Fibroblast of lung (primary cell): ENCODE measurements at regions not wholly inside any gene's neighbourhood (a gene's known extent, or its start where the extent isn't known, plus 50 kb on each side); places are given as distances from the start of the nearest gene placed in this dataset.
"Not testable (repeated sequence)": the region's sequence is repeated elsewhere in the genome, so short reads cannot be mapped to it uniquely, and the experiment has no call there.

Source experiments
- DNase-seq, 2 donors: peaks; one replicate each; pipeline versions ENCODE4 v3.0.0 to v3.0.0-alpha.2; 2010; ENCODE audit warnings: low read depth in 2 of 2
- H2AFZ ChIP-seq: 2 replicates; pipeline ENCODE4 v1.5.1; 2012; ENCODE audit warnings: low read length, control low read depth, inconsistent platforms
- H3K27ac ChIP-seq: 2 replicates; pipeline ENCODE4 v1.5.1; 2011; ENCODE audit warnings: low read length, control low read depth; ENCODE audit not compliant: insufficient read depth
- H3K27me3 ChIP-seq: 2 replicates; pipeline ENCODE4 v1.5.1; 2011; ENCODE audit warnings: mild to moderate bottlenecking, low read length; ENCODE audit not compliant: control insufficient read depth, insufficient read depth
- H3K36me3 ChIP-seq: 2 replicates; pipeline ENCODE4 v1.5.1; 2011; ENCODE audit warnings: low read length; ENCODE audit not compliant: control insufficient read depth, insufficient read depth
- H3K4me1 ChIP-seq: 2 replicates; pipeline ENCODE4 v1.5.1; 2011; ENCODE audit warnings: low read length; ENCODE audit not compliant: control insufficient read depth, insufficient read depth; ENCODE audit errors: extremely low read depth
- H3K4me2 ChIP-seq: 2 replicates; pipeline ENCODE4 v1.5.1; 2011; ENCODE audit warnings: low read length, control low read depth; ENCODE audit not compliant: insufficient read depth; ENCODE audit errors: extremely low read depth
- H3K4me3 ChIP-seq, 4 experiments: fragments of 200-600 bp in 1 of 4; sonication (generic) in 1 of 4; replicated peaks in 1 of 4; 2 replicates each; pipeline ENCODE4 v1.5.1; 2011 to 2016; ENCODE audit warnings: low read length in 4 of 4, low read depth in 3 of 4, mild to moderate bottlenecking in 3 of 4, control low read depth in 2 of 4, inconsistent platforms in 1 of 4, mixed read lengths in 1 of 4; ENCODE audit not compliant: insufficient read depth in 1 of 4; ENCODE audit errors: control extremely low read depth in 1 of 4
- H3K79me2 ChIP-seq: 2 replicates; pipeline ENCODE4 v1.5.1; 2012; ENCODE audit warnings: mild to moderate bottlenecking, low read length, inconsistent platforms; ENCODE audit not compliant: control insufficient read depth, insufficient read depth
- H3K9ac ChIP-seq: 2 replicates; pipeline ENCODE4 v1.5.1; 2011; ENCODE audit warnings: mild to moderate bottlenecking, low read length, control low read depth; ENCODE audit not compliant: insufficient read depth
- H3K9me3 ChIP-seq: 2 replicates; pipeline ENCODE4 v1.5.1; 2012; ENCODE audit warnings: low read depth, low read length; ENCODE audit not compliant: control insufficient read depth, insufficient read depth
- H4K20me1 ChIP-seq: 2 replicates; pipeline ENCODE4 v1.5.1; 2011; ENCODE audit warnings: low read length; ENCODE audit not compliant: control insufficient read depth, insufficient read depth; ENCODE audit errors: extremely low read depth

- not testable (repeated sequence) for H4K20me1 ChIP-seq, H3K27ac ChIP-seq, H2AFZ ChIP-seq, H3K4me2 ChIP-seq, H3K4me3 ChIP-seq, H3K79me2 ChIP-seq, H3K9ac ChIP-seq, DNase-seq, H3K27me3 ChIP-seq, H3K36me3 ChIP-seq, H3K9me3 ChIP-seq, H3K4me1 ChIP-seq
Measured at GRCh38 chr2:87262184-87262702, 240.6 kb upstream of the PLGLB1 start.

DNA sequence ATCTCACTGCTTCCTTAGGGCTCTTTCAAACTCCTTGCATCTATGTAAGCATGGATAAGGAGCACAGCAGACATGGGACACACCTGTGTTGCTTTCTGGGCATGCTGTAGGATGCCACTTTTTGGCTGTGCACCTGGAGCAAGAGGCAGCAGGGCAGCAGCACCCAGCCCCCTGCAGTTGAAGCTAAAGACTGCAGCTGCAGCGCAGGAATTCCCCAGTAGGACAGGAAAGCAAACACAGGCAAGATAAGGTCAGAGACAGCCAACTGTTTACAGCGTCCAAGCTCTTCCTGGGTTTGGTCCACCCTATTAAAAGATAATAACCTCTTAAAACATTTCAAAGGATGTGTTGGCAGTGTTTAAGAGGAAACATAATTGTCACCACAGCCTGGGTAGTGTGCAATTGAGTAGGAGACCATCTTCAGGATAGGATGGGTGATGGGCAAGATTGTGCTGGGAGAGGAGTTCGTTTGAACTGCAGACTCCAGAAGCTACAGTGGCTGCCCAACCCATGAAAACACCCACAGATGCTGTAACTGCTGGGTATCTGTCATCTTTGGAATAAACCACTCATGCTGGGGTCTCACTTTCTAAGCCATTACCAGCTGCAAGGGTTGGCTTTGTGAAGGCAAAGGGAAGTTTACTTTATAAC lies 242.3 kb upstream of the PLGLB1 start:
- H3K27me3 ChIP-seq, H4K20me1 ChIP-seq, H3K9me3 ChIP-seq, H3K27ac ChIP-seq, H3K4me1 ChIP-seq, DNase-seq, H3K9ac ChIP-seq, H3K36me3 ChIP-seq, H3K4me2 ChIP-seq, H3K79me2 ChIP-seq, H3K4me3 ChIP-seq, H2AFZ ChIP-seq: not testable (repeated sequence)

DNA sequence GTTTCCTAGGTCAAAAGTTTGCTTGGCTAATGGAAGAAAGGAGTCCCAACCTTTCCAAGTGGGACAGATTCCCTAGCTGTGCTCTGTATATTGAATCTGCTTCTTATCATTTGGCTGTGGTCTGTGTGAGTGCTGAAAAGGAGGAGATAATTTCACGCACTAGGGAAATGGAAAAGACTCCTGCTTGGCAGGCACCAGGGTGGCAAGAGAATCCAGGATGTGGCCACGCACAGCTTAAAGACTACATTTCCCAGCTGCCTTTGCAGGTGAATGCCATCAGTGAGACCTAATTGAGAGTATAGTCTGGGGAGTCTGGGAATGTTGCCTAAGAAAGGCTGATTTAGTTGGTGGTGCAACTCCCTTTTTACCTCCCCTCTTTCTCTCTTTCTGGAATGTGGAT lies 253.5 kb upstream of the PLGLB1 start:
- not testable (repeated sequence) for H3K27ac ChIP-seq, H3K9me3 ChIP-seq, H3K36me3 ChIP-seq, H3K9ac ChIP-seq, H3K4me1 ChIP-seq, H3K4me3 ChIP-seq, H3K79me2 ChIP-seq, H3K27me3 ChIP-seq, DNase-seq, H2AFZ ChIP-seq, H3K4me2 ChIP-seq, H4K20me1 ChIP-seq

DNA sequence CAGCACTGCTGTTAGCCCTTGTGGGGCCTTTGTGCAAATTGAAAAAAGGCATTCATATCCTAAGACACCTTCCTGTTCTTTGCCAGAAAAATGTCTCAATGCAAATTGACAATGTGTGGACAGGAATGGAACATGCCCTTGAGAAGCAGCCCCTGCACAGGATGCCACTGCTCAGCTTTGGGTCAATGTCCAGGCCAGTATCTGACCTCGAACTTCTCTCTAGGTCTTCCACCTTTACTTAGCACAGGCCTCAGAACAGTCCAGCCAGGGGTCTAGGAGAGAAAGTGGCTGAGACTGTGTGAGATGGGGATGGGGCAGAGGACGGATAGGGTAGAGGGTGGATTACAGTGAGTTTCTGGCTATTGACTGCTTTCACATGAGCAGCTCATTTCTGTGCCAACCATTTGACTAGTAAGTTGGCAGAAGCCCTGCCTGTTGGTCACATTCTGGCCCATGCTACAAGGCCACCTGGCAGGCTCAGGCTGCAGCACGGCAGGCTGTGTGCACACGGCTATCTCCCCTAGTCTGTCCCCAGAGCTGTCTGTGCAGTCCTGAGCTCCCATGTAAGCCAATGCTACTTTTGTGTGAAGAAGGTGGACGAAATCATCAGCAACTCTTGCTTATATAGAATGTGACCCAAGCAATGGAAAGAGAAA lies 254.5 kb upstream of the PLGLB1 start:
- not testable (repeated sequence) for H4K20me1 ChIP-seq, H3K4me2 ChIP-seq, H3K4me3 ChIP-seq, H3K79me2 ChIP-seq, H3K9me3 ChIP-seq, H3K27me3 ChIP-seq, H3K27ac ChIP-seq, H3K36me3 ChIP-seq, DNase-seq, H3K9ac ChIP-seq, H3K4me1 ChIP-seq, H2AFZ ChIP-seq

DNA sequence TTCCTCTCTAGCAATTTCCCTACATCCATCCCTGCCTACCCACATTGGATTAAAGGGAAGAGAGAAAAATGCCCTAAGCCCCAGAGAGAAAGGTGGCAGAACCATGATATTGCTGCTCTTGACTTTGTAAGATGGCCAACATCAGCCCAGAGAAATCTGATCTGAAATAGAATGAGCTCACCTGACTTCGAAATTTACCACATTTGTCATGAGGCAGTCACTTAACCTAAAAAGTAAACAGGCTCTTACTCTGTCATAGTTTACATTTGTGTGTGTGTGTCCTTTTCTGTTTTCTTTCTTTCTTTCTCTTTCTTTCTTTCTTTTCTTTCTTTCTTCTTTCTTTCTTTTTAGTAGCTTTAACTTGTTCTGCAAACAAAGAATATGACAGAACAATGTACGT lies 255.0 kb upstream of the PLGLB1 start:
- not testable (repeated sequence) for H3K4me2 ChIP-seq, H3K27me3 ChIP-seq, H2AFZ ChIP-seq, H3K9me3 ChIP-seq, H3K36me3 ChIP-seq, H3K27ac ChIP-seq, H4K20me1 ChIP-seq, H3K4me3 ChIP-seq, H3K9ac ChIP-seq, H3K79me2 ChIP-seq, H3K4me1 ChIP-seq, DNase-seq

DNA sequence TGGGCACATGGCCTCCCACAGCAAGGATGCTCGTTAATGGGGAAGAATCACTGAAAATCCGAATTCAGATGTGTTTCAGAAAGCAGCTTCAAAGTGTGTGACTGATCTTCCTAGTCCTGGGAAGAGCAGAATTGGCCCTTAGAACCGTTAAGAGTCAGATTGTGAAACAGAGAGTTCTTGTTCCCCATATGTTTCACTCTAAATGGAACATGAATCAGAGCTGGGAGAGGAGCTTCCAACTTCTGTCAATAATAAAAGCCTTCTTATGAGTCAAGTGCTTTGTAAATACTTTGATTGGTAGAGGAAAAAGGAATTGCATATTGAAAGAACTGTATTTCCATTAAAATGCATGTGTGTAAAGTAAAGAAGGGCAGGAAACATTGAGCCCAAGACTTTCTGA lies 256.1 kb upstream of the PLGLB1 start:
- H3K27ac ChIP-seq, H3K9me3 ChIP-seq, H3K9ac ChIP-seq, DNase-seq, H3K79me2 ChIP-seq, H3K27me3 ChIP-seq, H2AFZ ChIP-seq, H4K20me1 ChIP-seq, H3K4me1 ChIP-seq, H3K4me3 ChIP-seq, H3K36me3 ChIP-seq, H3K4me2 ChIP-seq: not testable (repeated sequence)
